ENCODE measurements at regions not wholly inside any gene's neighbourhood (a gene's known extent, or its start where the extent isn't known, plus 50 kb on each side); places are given as distances from the start of the nearest gene placed in this dataset.
"Not testable (repeated sequence)": the region's sequence is repeated elsewhere in the genome, so short reads cannot be mapped to it uniquely, and the experiment has no call there.

DNA sequence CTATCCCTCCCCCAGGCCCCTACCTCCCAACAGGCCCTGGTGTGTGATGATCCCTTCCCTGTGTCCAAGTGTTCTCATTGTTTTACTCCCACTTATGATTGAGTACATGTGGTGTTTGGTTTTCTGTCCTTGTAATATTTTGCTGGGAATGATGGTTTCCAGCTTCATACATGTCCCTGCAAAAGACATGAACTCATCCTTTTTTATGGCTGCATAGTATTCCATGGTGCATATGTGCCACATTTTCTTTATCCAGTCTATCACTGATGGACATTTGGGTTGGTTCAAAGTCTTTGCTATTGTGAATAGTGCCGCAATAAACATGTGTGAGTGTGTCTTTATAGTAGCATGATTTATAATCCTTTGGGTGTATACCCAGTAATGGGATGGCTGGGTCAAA is 151.7 kb downstream of the VSIG4 start:
- TF ChIP-seq, protein P1, sequence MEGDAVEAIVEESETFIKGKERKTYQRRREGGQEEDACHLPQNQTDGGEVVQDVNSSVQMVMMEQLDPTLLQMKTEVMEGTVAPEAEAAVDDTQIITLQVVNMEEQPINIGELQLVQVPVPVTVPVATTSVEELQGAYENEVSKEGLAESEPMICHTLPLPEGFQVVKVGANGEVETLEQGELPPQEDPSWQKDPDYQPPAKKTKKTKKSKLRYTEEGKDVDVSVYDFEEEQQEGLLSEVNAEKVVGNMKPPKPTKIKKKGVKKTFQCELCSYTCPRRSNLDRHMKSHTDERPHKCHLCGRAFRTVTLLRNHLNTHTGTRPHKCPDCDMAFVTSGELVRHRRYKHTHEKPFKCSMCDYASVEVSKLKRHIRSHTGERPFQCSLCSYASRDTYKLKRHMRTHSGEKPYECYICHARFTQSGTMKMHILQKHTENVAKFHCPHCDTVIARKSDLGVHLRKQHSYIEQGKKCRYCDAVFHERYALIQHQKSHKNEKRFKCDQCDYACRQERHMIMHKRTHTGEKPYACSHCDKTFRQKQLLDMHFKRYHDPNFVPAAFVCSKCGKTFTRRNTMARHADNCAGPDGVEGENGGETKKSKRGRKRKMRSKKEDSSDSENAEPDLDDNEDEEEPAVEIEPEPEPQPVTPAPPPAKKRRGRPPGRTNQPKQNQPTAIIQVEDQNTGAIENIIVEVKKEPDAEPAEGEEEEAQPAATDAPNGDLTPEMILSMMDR (IDR thresholded peaks at IDR 0.05) = not testable (repeated sequence)
- TF ChIP-seq TAF1 (IDR thresholded peaks at IDR 0.05; ENCODE audit: borderline replicate concordance, low read depth, low read length); SMC3 (IDR thresholded peaks at IDR 0.05; ENCODE audit: low read depth, low read length); EZH2phosphoT487 (IDR thresholded peaks at IDR 0.05; ENCODE audit: borderline replicate concordance, low read depth); NFIC (IDR thresholded peaks at IDR 0.05; ENCODE audit: borderline replicate concordance); EP300 (IDR thresholded peaks at IDR 0.05; ENCODE audit: borderline replicate concordance in 1 of 2, low read depth in 1 of 2, low read length in 1 of 2): not testable (repeated sequence)
- TF ChIP-seq, protein P2, sequence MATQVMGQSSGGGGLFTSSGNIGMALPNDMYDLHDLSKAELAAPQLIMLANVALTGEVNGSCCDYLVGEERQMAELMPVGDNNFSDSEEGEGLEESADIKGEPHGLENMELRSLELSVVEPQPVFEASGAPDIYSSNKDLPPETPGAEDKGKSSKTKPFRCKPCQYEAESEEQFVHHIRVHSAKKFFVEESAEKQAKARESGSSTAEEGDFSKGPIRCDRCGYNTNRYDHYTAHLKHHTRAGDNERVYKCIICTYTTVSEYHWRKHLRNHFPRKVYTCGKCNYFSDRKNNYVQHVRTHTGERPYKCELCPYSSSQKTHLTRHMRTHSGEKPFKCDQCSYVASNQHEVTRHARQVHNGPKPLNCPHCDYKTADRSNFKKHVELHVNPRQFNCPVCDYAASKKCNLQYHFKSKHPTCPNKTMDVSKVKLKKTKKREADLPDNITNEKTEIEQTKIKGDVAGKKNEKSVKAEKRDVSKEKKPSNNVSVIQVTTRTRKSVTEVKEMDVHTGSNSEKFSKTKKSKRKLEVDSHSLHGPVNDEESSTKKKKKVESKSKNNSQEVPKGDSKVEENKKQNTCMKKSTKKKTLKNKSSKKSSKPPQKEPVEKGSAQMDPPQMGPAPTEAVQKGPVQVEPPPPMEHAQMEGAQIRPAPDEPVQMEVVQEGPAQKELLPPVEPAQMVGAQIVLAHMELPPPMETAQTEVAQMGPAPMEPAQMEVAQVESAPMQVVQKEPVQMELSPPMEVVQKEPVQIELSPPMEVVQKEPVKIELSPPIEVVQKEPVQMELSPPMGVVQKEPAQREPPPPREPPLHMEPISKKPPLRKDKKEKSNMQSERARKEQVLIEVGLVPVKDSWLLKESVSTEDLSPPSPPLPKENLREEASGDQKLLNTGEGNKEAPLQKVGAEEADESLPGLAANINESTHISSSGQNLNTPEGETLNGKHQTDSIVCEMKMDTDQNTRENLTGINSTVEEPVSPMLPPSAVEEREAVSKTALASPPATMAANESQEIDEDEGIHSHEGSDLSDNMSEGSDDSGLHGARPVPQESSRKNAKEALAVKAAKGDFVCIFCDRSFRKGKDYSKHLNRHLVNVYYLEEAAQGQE (IDR thresholded peaks at IDR 0.05; ENCODE audit: low read depth, low read length) = not testable (repeated sequence)
- TF ChIP-seq, protein P3, sequence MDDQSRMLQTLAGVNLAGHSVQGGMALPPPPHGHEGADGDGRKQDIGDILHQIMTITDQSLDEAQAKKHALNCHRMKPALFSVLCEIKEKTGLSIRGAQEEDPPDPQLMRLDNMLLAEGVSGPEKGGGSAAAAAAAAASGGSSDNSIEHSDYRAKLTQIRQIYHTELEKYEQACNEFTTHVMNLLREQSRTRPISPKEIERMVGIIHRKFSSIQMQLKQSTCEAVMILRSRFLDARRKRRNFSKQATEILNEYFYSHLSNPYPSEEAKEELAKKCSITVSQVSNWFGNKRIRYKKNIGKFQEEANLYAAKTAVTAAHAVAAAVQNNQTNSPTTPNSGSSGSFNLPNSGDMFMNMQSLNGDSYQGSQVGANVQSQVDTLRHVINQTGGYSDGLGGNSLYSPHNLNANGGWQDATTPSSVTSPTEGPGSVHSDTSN (IDR thresholded peaks at IDR 0.05) = not testable (repeated sequence)
